HG03521 (cell line): ENCODE measurements at regions not wholly inside any gene's neighbourhood (a gene's known extent, or its start where the extent isn't known, plus 50 kb on each side); places are given as distances from the start of the nearest gene placed in this dataset.

ENCODE experiments used
- ATAC-seq: cut with Tn5 transposase; IDR thresholded peaks from one replicate; pipeline ENCODE4 v1.9.1; 2021; ENCODE audit warnings: mild to moderate bottlenecking, moderate library complexity; ENCODE audit not compliant: unreplicated experiment

DNA sequence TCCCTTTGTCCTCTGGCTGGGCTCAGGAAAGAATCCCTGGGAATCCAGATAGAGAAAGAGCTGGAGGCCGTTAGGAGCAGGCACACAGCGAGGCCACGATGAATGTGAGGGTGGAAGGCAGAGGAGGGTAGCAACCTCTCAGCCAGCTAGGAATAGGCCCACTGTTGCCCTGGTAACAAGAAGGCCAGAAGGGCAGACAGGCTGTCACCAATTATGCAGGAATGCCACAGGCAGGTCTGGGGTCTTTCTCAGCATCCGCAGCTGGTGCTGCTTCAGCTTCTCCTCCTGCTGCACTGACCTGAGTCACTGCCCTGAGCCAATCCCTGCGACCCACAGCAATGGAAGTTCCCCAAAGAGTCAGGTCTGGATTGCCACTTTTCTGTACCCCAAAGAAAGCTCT, 62.8 kb upstream of the C3orf80 start:
- ATAC-seq: no peak

DNA sequence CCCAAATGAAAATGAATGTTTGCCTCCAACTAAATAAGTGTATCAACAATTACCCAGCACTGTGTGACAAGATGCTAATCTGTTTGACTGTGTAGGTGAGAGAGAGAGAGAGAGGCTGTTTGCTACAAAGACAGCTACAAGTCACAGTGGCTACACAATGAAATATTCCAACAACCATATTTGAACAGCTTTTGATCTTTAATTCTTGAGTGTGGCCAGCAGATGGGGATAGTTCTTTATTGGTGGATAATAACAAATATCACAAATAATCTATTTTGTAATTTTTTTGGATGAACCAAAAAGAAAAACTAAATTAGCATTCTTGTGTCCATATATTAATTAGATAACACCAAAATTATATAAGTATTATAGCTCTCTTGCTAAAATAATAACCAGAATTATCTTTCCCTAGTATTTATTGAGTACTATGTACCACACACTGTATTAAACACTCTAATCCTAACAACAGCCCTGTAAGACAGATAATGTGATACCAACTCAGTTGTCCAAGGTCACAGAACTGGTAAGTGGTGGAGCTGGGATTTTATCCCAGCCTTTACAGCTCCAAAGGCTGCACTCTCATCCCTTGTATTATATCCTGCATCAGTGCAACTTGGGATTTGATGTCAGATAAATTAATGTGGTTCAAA, 61.9 kb upstream of the C3orf80 start:
- ATAC-seq: no peak

DNA sequence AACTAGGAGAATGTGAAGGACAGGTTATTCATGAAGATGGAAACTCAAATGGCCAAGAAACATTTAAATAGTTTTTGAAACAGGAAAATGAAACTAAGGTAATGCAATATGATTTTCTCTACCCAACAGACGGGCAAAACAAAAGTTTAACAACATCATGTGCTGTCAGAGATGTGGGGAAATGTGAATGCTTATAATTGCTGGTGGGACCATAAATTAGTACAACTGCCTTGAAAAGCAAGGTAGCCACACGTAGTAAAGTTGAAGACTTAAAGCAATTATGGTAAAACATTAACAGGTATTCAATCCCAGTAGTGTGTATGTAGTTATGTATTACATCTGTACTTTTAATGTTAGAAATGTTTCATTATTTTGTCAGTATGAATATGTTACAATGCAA, 57.0 kb upstream of the C3orf80 start:
- ATAC-seq: no peak

DNA sequence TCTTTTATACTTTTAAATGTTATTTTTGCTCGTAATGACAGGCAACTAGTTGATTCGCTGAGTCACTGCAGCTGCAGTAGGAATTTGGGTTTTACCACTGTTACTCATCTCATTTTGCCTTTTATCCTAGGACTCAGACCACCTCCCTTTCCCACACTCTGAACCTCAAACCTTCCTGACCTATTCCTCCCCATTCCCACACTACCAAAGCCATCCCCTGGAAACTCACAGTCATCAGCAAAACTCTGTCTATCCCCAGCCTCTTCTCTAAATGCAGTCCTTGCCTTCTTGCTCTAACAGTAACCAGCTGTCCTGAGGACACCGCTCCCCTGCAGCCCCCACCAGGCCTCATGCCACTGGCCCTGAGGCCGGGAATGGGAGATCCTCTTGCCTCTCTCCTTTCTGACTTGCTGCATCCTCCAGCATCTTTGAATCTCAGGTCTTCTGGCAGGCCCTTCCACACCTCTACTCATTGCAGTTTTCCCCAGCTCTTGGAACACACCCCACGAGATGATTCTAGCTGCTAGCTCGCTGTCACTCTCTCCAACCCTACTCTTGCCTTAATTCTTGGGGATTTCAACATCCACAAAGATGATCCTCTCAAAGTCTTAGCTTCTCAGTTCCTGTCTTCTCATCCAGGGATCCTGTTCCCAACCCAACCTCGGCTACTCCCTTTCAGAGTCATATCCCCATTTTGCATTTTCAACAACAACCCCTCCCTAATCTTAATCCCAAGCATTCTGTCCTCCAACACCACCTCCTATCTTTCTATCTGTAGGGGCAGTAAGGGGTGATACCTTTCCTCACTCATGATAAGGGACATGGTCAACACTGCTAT, 55.9 kb upstream of the C3orf80 start:
- ATAC-seq: no peak

DNA sequence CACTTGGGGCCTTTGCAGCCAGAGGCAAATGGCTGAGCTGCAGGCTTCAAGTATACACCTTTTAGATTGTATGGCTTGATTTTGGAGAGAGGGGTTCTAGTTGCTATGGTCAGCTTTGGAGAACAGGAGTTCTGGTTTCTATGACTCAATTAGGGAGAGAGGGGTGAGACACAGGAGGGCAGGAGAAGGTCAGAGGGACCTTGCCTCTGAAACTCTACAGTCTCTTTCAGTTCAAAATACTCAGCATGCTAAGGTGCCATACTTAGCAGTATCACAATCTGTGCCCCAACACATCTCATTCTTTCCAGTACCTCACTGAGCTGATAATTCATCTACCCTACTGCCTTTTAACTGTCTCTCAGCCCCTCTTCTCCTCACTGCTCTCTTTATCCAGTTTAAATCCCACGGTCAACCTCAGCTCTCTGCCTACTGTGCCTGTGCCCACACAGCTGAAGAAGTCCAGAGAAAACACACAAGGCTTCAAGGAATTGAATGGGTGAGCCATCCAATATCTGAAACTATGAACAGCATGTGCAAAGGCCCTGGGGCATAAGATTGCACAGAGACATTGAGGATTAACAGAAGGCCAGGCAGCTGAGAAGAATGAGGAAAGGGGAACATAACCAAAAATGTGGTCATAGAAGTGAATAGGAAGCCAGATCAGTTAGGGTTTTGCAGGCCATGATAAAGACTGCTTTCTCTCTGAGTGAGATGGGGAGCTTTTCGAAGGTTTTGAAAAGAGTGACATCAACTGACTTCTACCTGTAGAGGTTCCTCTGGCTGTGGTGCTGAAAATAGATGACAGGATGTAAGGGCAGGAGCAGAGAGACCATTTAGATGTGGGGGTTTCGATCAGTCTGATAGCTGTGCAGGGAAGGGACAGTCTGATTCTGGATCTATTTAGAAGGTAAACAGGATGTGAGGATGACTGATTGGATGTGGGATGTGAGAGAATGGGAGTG, 54.5 kb upstream of the C3orf80 start:
- ATAC-seq: no peak

DNA sequence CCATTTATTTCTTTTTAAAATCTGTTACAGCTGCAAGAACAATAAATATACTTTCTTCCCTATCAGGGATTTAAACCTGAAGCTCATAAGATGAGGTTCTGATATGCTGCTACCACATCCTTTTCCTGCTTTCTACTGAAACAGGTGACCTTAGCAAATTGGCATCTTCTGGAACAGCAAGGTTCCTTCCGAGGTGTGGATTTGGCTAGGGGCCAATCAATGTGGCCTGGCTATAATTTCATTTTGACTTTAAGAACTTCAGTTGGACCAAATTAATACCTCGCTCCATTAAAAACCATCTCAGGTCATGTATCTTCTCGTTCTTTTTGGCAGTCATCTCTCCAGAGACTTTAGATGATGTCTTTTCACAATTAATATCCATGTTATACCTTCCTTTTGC, 53.4 kb upstream of the C3orf80 start:
- no peak for ATAC-seq

DNA sequence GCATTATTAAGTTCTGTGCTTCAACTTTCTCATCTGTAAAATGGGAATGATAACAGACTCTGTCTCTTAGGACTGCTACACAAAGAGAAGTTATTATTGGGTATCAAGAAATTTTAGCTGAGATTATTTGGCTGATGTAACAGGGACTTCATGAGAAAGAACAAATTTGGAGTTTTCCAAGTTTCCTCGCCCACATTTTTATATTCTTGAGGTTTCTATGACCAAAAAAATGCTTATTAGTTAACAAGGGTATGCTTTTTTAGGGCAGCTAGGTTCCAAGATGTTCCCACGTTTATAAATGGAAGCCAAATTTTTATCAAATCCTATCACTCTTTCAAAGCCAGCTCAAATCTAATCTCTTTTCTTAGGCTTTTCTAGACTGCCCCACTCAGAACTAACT, 50.6 kb upstream of the C3orf80 start:
- ATAC-seq: no peak
